ENCODE measurements at regions not wholly inside any gene's neighbourhood (a gene's known extent, or its start where the extent isn't known, plus 50 kb on each side); places are given as distances from the start of the nearest gene placed in this dataset.
"Not testable (repeated sequence)": the region's sequence is repeated elsewhere in the genome, so short reads cannot be mapped to it uniquely, and the experiment has no call there.

GRCh38 chr15:70602834-70603560 is 160.4 kb downstream of the UACA start:
- no peak for DNase-seq (ENCODE audit: low read depth)

- DNase-seq (ENCODE audit: low read depth): no peak
Measured at GRCh38 chr15:70602281-70602680, 161.1 kb downstream of the UACA start.

GRCh38 chr15:70597945-70598344 is 165.4 kb downstream of the UACA start:
- DNase-seq (ENCODE audit: low read depth): no peak

GRCh38 chr15:70597056-70597603 is 166.2 kb downstream of the UACA start:
- no peak for DNase-seq (ENCODE audit: low read depth)

GRCh38 chr15:70596354-70597055 is 166.9 kb downstream of the UACA start:
- no peak for DNase-seq (ENCODE audit: low read depth)

- no peak for DNase-seq (ENCODE audit: low read depth)
Measured at GRCh38 chr15:70593795-70594194, 169.6 kb downstream of the UACA start.

GRCh38 chr15:70589728-70590127 is 173.6 kb downstream of the UACA start:
- no peak for DNase-seq (ENCODE audit: low read depth)

GRCh38 chr15:70589221-70589620 is 174.1 kb downstream of the UACA start:
- DNase-seq (ENCODE audit: low read depth): no peak

- no peak for DNase-seq (ENCODE audit: low read depth)
Measured at GRCh38 chr15:70588613-70589012, 174.7 kb downstream of the UACA start.

- DNase-seq (ENCODE audit: low read depth): no peak
Measured at GRCh38 chr15:70587896-70588567, 175.3 kb downstream of the UACA start.

- not testable (repeated sequence) for DNase-seq (ENCODE audit: low read depth)
Measured at GRCh38 chr15:70587012-70587634, 176.2 kb downstream of the UACA start.

- DNase-seq (ENCODE audit: low read depth): no peak
Measured at GRCh38 chr15:70586241-70586640, 177.1 kb downstream of the UACA start.

GRCh38 chr15:70585707-70586034 is 177.7 kb downstream of the UACA start:
- DNase-seq (ENCODE audit: low read depth): no peak

GRCh38 chr15:70584838-70585706 is 178.3 kb downstream of the UACA start:
- DNase-seq (ENCODE audit: low read depth): peak; percentile 30

GRCh38 chr15:70584441-70584837 is 178.9 kb downstream of the UACA start:
- no peak for DNase-seq (ENCODE audit: low read depth)

GRCh38 chr15:70583006-70583405 is 180.4 kb downstream of the UACA start:
- no peak for DNase-seq (ENCODE audit: low read depth)

- DNase-seq (ENCODE audit: low read depth): no peak
Measured at GRCh38 chr15:70582143-70582945, 181.0 kb downstream of the UACA start.

GRCh38 chr15:70580958-70581357 is 182.4 kb downstream of the UACA start:
- no peak for DNase-seq (ENCODE audit: low read depth)

- DNase-seq (ENCODE audit: low read depth): no peak
Measured at GRCh38 chr15:70580286-70580685, 183.1 kb downstream of the UACA start.

- DNase-seq (ENCODE audit: low read depth): no peak
Measured at GRCh38 chr15:70579766-70580165, 183.6 kb downstream of the UACA start.

- no peak for DNase-seq (ENCODE audit: low read depth)
Measured at GRCh38 chr15:70578196-70578595, 185.2 kb downstream of the UACA start.
